Ishikawa (cell line): ENCODE measurements at regions not wholly inside any gene's neighbourhood (a gene's known extent, or its start where the extent isn't known, plus 50 kb on each side); places are given as distances from the start of the nearest gene placed in this dataset.

ENCODE experiments used
- CEBPB ChIP-seq: IDR thresholded peaks from 2 replicates; pipeline ENCODE4 v1.6.1; 2012
- RAD21 ChIP-seq: IDR thresholded peaks from 2 replicates; pipeline ENCODE4 v1.6.1; 2012; ENCODE audit warnings: low read depth
- TAF1 ChIP-seq: IDR thresholded peaks from 2 replicates; pipeline ENCODE4 v1.6.1; 2012; ENCODE audit warnings: low read depth, mild to moderate bottlenecking
- ZBTB7A ChIP-seq: IDR thresholded peaks from 2 replicates; pipeline ENCODE4 v1.6.1; 2012; ENCODE audit warnings: low read depth

GRCh38 chr2:163028807-163029206 lies 190.2 kb upstream of the KCNH7 start:
- TF ChIP-seq TAF1 (no peak), ZBTB7A (no peak), CEBPB (no peak), RAD21 (no peak)
